ENCODE measurements at regions not wholly inside any gene's neighbourhood (a gene's known extent, or its start where the extent isn't known, plus 50 kb on each side); places are given as distances from the start of the nearest gene placed in this dataset.

DNA sequence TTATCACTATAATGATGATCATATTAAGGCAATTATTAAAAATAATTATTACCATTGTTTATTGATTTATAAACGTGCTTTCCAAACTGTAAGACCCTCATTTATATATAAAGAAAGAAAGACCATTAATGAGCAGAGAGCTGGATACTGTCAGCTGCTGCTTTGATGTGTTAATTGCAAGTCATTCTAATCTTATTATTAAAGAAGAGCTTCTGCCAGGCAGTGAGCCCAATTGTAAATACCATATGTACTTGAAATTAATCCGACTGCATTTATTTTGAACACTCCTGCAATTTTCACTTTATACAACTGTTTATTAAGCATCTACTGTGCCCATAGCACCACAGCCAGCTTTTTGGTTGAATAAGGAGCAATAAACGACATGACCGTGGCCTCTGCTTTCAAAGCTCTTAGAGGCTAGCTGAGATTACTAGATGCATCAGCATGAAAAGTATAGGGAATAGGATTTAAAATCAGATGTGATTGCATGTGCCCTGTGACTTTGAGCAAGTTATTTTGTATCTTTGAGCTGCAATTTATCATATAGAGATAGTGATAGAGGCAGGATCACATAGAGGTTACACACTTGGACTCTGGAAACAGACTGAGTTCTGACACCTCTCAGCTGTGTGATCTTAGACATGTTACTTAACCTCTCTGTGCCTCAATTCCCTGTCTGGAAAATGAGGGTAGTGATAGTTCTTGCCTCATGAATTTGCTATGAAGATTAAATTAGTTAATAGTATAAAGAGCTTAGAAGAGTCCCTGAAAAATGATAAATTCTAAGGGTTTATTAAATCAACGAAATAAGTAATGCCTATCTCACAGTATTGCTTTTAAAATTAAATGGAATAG is 83.4 kb downstream of the MYCN start:
- no peak overlapping the region for H3K27ac ChIP-seq
- H3K36me3 ChIP-seq, result no peaks in the 10 kb centered on the region
- peaks cover 14% of the 10 kb centered on the region for H3K27me3 ChIP-seq
- no peak for ATAC-seq
- TF ChIP-seq POLR2AphosphoS5 (IDR thresholded peaks at IDR 0.05) (no peak), EP300 (IDR thresholded peaks at IDR 0.05) (no peak), POLR2A (IDR thresholded peaks at IDR 0.05) (no peak)
- TF ChIP-seq, protein P1, sequence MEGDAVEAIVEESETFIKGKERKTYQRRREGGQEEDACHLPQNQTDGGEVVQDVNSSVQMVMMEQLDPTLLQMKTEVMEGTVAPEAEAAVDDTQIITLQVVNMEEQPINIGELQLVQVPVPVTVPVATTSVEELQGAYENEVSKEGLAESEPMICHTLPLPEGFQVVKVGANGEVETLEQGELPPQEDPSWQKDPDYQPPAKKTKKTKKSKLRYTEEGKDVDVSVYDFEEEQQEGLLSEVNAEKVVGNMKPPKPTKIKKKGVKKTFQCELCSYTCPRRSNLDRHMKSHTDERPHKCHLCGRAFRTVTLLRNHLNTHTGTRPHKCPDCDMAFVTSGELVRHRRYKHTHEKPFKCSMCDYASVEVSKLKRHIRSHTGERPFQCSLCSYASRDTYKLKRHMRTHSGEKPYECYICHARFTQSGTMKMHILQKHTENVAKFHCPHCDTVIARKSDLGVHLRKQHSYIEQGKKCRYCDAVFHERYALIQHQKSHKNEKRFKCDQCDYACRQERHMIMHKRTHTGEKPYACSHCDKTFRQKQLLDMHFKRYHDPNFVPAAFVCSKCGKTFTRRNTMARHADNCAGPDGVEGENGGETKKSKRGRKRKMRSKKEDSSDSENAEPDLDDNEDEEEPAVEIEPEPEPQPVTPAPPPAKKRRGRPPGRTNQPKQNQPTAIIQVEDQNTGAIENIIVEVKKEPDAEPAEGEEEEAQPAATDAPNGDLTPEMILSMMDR (IDR thresholded peaks at IDR 0.05), result no peak
- WGBS, 2 donors (ENCODE audit: low coverage in 1 of 2), result 46 to 51% methylated on average over 4 to 5 of the region's 5 CpGs
- no peaks in the 10 kb centered on the region for H3K9me3 ChIP-seq
- H3K4me3 ChIP-seq, result no peak overlapping the region
- no peaks in the 10 kb centered on the region for H3K4me1 ChIP-seq

DNA sequence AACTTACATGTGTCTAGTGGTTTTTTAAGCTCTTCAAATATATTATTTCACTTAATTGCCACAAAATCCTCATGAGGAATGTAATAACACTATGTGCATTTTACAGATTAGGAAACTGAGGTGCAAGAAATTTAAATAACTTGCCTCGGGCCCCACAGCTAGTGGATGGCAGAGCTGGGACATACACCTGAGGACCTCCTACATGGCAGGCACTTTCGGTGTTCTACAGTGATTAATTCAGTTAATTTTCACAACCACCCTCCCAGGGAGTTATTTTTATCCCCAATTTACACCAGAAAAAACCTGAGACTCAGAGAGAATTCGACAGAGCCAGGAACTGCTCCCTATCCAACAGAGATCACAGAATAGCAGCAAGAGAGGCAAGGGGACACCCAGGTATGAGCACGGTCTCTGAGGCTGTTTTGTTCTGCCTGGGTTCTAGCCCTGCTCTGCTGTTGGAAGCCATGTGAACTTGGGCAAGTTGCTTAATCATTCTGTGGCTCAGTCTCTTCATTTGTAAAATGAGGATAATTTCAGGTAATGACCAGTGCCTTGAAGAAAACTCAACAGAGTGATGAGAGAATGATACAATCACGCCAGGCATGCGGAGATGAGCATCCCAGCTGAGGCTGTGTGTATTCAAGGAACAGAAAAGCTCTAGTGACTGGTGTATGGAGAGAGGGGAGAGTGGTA is 82.3 kb downstream of the MYCN start:
- Histone ChIP-seq H3K9me3 (no peaks in the 10 kb centered on the region), H3K27ac (no peak overlapping the region), H3K4me3 (no peak overlapping the region), H3K36me3 (no peaks in the 10 kb centered on the region), H3K27me3 (peaks cover 18% of the 10 kb centered on the region), H3K4me1 (no peaks in the 10 kb centered on the region)
- TF ChIP-seq, protein P1 (IDR thresholded peaks at IDR 0.05), result no peak
- TF ChIP-seq EP300 (IDR thresholded peaks at IDR 0.05) (no peak), POLR2A (IDR thresholded peaks at IDR 0.05) (no peak), POLR2AphosphoS5 (IDR thresholded peaks at IDR 0.05) (no peak)
- no peak for ATAC-seq
- WGBS, 2 donors (ENCODE audit: low coverage in 1 of 2), result 64 to 73% methylated on average over 4 to 6 of the region's 6 CpGs

DNA sequence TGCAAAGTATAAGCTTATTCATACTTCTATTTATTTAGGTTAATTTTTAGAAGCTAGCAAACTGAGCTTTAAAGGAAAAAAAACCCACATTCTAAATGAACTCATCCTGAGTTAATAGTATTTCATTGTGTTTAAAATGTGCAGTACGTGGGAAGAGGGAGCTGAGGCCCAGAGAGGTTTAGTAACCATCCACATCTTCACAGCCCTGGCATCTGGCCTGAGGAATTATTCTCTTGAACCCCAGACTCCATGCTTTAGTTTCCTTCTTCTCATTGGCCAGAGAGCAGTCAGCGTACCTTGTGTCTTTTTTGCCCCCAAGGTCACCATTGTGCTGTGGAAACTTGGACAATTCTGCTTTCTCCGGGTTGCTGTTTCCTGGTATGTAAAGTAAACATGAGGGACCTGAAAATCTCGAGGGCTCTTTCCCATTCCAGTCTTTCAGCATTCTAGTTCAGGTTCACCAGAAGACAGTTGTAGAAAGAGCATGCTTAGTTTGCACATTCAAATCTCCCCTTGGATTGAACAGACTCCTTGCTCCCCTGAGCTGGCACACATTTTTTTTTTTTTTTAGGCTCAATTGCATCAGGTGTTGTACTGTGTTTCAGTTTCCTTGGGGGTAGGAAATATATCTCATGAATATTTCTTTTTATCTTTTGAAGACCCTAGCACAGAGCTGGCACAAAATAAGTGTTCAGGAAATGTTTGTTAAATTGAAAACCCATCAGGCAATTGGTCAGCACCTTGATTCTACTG is 81.4 kb downstream of the MYCN start:
- TF ChIP-seq EP300 (IDR thresholded peaks at IDR 0.05) (no peak), POLR2AphosphoS5 (IDR thresholded peaks at IDR 0.05) (no peak), POLR2A (IDR thresholded peaks at IDR 0.05) (no peak)
- TF ChIP-seq, protein P1 (IDR thresholded peaks at IDR 0.05), result no peak
- ATAC-seq, result no peak

DNA sequence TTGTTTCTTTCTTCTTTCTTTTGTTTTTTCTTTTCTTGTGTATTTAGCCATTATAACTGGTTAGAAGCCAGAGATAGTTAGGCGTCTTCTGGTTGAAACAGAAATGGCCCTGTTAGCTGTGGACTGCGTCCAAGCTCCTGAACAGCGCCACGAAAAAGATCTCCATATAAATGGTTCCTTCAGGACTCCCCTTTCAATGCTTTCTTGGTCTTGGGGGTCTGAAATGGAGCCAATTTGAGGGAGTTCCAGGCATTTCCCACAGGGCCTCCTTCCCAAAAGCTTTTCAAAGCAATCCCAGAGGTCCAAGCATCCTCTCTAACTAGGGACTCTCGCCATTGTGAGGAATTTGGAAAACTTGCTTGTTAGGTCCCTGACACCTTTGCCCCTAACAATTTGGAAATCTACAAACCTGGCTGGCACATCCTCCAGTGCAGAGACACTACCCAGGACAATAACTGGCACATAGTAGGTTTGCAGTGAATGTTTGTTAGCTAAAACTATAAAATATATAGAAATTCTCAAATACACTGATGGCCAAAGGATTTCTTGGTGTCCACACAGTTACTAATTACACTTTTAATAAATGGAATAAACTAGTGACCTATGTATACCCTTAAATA is 80.1 kb downstream of the MYCN start:
- no peak for ATAC-seq
- Histone ChIP-seq H3K9me3 (no peaks in the 10 kb centered on the region), H3K27me3 (peaks cover 35% of the 10 kb centered on the region), H3K4me3 (no peak overlapping the region), H3K27ac (no peak overlapping the region), H3K36me3 (no peaks in the 10 kb centered on the region), H3K4me1 (no peaks in the 10 kb centered on the region)
- TF ChIP-seq POLR2A (IDR thresholded peaks at IDR 0.05) (no peak), POLR2AphosphoS5 (IDR thresholded peaks at IDR 0.05) (no peak), EP300 (IDR thresholded peaks at IDR 0.05) (no peak)
- TF ChIP-seq, protein P1 (IDR thresholded peaks at IDR 0.05), result no peak
- WGBS, 2 donors (ENCODE audit: low coverage in 1 of 2), result 50% methylated on average over 1 of the region's 5 CpGs; no CpG with 5 or more reads in 1 of the 2 donors

More for the DNA sequence above, 81.4 kb downstream of the MYCN start:
- H3K9me3 ChIP-seq, result no peaks in the 10 kb centered on the region
- no peaks in the 10 kb centered on the region for H3K36me3 ChIP-seq
- no peak overlapping the region for H3K4me3 ChIP-seq
- WGBS, 2 donors (ENCODE audit: low coverage in 1 of 2), result 40 to 49% methylated on average over 3 to 4 of the region's 4 CpGs
- H3K4me1 ChIP-seq, result no peaks in the 10 kb centered on the region
- H3K27me3 ChIP-seq, result peaks cover 24% of the 10 kb centered on the region
- H3K27ac ChIP-seq, result no peak overlapping the region

Data from gastroesophageal sphincter (tissue), 4 donors.